NCI-H82 treated with DMSO at 0.1 percent for 48 hours (cell line): ENCODE measurements at regions not wholly inside any gene's neighbourhood (a gene's known extent, or its start where the extent isn't known, plus 50 kb on each side); places are given as distances from the start of the nearest gene placed in this dataset.

Experiments
- DNase-seq: peaks from one replicate; lab custom pipeline; 2025; ENCODE audit not compliant: unreplicated experiment; lab: John Stamatoyannopoulos, UW

DNA sequence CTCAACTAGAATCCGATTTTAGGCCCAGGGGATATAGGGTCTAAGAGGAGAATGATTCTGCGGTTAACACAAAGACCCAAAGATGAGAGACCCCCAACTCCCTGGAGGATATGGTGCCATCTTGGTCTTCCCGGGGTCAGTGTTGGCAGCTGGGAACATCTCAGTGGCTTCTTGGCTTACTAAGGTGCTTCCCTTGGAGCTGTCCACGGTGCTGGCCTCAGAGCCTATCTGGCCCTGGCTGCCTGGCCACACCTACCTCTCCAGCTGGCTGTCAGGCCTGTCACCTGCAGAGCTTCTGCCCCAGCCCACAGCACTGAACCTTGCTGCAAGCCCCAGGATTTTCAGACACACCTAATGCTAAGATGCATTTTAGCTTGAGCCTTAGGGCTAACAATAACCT lies 70.7 kb upstream of the THY1 start:
- DNase-seq = no peak

GRCh38 chr11:119491753-119492510 lies 69.0 kb upstream of the THY1 start:
- DNase-seq = no peak

DNA sequence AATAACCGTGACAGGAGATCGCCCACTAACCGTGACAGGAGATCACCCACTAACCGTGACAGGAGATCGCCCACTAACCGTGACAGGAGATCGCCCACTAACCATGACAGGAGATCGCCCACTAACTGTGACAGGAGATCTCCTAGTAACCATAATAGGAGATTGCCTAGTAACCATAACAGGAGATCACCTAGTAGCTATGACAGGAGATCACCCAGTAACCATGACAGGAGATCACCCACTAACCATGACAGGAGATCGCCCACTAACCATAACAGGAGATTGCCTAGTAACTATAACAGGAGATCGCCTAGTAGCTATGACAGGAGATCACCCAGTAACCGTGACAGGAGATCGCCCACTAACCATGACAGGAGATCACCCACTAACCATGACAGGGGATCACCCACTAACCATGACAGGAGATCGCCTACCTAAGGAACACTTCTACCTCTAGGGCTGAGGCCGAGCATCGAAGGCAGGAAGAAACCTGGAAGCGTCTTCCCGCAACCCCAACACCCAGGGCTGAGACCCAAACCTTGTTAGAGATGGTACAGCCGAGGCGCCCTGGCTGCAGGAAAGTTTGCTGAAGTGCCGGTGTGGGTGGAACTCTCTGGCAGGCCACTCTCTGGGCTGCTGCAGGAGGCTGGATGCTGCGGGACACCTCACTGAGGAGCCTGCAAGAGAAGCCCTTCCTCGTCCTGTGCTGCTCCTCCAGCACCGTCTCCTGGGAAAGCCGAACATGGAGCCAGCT lies 67.5 kb upstream of the THY1 start:
- DNase-seq = no peak

GRCh38 chr11:119489087-119489486 lies 66.1 kb upstream of the THY1 start:
- no peak for DNase-seq

DNA sequence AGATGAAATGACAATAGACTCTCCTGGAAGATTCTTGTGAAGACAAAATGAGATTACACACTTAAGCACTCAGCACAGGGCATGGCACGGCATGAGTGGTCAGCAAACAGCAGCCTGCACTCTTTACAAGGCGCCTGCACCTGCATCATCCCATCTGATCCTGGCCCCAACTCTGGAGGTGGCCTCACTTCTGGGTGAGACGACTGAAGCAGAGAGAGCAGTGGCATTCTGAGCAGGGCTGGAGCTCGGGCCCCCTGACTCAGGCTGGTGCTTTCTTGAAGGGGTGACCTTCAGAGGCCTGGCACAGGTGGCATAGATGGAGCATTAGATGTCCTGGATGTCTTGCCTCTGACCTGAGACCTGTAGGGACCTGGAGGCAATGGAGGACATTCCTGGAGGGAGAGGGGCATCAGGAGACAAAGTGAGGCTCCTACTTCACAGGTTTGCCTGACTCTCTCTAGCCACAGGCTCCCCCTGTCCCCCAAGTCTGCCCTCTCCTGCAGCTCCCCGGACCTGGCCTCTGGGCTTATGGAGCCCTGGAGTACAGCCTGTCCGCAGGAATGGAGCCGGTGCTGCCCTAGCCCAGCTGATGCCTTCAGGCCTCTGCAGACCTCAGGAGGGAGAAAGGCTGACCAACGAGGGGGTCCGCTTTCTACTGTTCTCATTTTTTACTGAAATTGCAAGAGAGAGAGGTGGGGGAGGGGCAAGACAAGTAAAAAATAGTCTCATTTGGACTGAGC lies 65.5 kb upstream of the THY1 start:
- no peak for DNase-seq

GRCh38 chr11:119486691-119487259 lies 63.8 kb upstream of the THY1 start:
- no peak for DNase-seq

DNA sequence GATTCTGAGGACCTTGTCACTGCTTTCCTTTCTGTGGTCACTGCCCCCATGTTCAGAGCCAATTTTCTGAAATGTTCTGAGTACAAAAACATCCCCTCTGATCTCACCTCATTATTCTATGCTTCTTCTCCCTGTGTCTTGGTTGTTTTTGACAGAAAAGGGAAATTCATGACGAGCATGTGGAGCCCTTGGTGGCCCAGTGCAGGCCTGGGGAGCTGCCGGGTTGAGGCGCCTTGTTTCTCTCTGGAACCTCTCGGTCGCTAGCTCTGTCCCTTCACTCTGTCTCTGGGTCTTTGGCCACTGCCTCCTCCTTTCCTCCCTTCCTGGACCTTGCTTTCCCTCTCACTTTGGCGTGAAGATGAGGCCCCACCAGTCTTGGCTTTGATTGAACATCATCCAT lies 63.0 kb upstream of the THY1 start:
- DNase-seq = no peak

- DNase-seq = no peak
These were observed 62.0 kb upstream of the THY1 start for GRCh38 chr11:119484741-119485605.

DNA sequence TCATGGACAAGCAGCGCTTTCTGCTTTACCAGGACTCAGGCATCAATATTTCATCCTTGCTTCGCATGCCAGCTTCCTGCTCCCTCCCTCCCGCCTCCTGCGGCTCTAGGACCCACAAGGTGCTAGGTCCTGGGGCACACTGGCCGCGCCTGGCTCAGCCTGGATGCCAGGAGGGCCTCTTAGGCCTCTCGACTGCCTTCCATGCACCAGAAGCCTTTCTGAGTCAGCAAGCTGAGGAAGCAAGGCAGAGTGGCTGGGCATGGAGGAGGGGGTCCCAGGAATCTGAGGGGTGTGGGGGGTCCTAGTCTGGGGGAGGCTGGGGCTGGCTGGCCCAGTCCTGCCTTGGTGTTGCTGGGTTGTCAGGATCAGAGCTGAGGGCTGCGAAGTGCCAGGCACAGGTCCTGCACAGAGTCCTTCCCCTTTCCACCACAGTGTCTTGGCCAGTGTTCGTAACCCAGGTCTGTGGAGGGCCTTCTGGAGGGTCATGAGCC lies 61.0 kb upstream of the THY1 start:
- DNase-seq = no peak

GRCh38 chr11:119483341-119483880 lies 60.4 kb upstream of the THY1 start:
- no peak for DNase-seq

- DNase-seq = no peak
These were observed 59.6 kb upstream of the THY1 start for GRCh38 chr11:119482521-119483011.

DNA sequence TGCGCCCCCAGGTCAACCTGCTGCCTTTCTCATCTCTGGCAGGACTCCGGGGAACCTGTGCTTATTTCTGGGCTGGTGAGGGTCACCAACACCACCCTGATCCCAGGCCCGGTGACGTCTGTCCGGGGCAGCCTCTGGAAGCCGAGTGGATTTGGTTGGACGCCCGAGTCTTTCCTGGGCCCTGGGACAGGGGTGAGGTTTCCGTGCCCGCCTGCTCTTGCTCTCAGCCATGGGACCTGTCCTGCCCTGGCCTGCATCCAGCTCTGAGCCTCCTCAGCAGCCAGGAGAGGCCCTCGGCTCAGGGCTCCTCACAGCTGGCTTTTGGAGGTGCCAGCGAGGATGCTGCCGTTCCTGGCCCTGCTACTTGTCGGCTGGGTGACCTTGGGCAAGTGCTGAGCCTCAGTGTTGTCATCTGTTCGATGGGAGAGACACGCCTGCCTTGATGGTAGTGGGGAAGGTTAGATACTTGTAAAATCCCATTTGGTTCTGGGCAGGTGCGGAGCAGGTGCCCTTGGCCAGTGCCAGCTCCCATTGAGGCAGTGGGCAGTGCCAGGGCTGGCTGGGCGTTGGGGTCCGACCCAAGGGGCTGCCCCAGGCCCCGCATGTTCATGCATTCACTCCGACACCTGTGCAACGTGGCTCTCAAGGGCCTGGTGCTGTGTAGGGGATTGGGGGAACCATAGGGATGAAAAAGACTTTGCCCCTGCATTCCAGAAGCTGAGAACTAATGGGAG lies 58.9 kb upstream of the THY1 start:
- no peak for DNase-seq

DNA sequence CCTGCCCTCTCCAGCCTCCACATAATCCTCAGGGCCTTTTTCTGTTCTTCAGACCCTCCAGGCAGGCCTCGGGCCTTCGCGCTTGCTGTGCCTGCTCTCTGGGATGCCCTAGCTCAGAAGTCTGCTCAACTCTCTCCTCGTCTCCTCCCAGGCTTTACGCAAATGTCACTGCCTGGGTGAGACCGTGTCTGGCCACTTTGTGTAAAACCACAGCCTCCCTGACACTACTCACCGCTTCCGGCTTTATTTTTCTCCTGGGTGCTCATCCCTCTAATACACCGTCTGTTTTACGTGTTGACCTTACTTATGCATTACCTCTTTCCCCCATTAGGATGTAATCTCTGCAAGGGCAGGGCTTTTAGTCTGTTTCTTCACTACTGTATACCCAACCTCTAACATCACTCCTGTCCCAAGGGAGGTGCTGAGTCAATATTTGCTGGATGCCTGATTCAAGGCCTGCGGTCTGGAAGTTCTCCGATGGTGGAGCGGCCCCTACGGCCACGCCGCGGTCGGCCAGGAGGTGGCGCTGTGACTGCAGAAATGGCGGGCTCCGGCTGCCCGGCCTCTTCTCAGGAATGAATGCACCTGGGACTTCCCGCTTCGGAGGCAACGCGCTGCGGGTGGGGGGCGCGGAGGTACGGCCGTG lies 58.2 kb upstream of the THY1 start:
- DNase-seq = peak; percentile 73

DNA sequence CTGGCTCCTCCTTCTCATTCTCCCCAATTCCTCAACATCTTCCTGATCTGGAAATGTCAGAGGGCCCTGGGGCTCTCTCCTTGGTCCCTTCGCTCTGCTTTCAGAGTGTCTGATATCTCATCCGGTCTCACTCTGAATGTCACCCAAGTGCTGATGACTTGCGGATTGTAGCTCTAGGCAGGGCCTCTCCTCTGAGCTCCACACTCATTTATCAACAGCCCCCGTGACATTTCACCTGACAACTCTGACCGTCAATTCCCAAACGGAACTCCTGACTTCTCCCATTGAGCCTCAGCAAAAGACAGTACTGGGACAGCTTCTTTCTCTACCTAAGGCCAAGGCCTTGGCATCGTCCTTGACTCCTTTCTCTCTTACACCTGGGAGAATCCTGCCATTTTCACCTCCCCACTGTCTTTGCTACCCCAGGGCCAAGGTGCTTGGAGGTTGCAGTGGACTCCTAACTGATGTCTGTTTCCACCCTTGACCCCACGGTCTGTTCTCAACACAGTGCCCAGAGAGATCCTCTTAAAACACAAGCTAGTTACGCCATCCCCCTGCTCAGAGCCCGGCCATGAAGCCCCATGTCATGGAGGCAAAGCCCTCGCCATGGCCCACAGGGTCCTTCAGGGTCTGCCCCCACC lies 57.5 kb upstream of the THY1 start:
- DNase-seq = no peak

- no peak for DNase-seq
These were observed 56.8 kb upstream of the THY1 start for GRCh38 chr11:119479685-119480275.

DNA sequence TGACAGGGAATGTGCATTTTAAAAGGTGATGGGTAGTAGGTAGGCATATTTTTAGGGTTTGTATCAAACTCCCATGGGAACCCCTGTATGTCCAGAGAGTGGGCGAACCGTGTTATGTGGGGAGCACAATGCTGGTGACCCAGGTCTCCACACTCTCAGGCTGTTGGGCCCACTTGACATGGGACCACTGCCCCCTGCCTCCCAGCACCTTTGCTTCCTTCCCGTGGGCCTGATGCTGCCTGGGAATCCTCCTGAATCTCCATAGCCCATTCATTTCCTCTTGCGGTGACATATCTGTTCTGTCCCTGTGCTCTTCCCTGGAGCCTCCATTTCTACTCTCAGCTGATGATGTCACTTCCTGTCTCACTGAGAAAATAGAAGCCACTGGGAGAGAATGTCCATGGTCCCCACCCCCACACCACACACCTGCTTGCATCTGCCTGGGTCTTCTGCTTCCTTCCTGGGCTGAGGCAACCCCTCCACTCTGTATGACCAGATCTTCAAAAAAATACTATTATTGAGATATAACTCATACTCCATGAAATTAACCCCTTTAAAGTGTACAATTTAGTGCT lies 55.8 kb upstream of the THY1 start:
- no peak for DNase-seq

DNA sequence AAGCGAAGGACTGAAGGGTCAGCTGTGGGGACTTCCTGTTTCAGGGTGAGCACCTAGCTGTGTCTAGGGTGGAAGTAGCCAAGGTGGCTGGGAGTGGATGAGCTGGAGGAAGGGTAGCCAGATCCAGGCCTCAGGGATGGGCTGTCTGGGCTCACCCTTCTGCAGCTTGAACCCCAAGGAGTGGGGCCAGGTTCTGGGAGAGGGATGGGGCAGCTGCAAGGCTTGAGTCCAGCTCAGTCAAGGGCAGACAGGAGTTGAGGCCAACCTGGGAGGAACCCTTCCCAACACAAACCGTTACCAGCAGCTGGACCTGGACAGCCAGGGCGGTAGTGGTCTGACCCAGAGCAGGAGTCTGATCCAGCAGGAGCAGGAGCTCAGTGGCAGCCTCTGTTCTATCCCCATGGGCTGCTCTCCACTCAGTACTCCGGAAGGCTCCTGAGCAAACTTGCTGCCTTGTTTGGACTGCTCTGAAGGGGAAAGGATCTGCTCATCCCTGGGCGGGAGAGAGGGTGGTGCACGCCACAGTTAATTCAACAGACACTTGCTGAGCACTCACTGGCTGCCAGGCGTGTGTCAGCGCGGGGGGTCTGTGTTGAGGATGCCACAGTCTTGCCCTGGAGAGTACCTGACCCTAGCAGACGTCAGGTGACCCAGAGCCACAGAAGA lies 53.8 kb upstream of the THY1 start:
- no peak for DNase-seq
